AG04450 (cell line): ENCODE measurements at regions not wholly inside any gene's neighbourhood (a gene's known extent, or its start where the extent isn't known, plus 50 kb on each side); places are given as distances from the start of the nearest gene placed in this dataset.
"Not testable (repeated sequence)": the region's sequence is repeated elsewhere in the genome, so short reads cannot be mapped to it uniquely, and the experiment has no call there.

Source experiments
- CTCF ChIA-PET: fragments of 300-600, 350-600 bp; formaldehyde crosslinking; extraction: SDS; loops from one replicate; lab custom pipeline; 2022; ENCODE audit warnings: antibody characterized with exemption, inconsistent platforms; lab: Charles Lee
- POLR2A ChIA-PET: fragments of 350-600 bp; formaldehyde crosslinking; extraction: SDS; loops from one replicate; lab custom pipeline; 2021; ENCODE audit warnings: antibody characterized with exemption, inconsistent platforms; lab: Yijun Ruan, JAX
- DNase-seq: peaks from one replicate; pipeline ENCODE4 v3.0.0-alpha.2; 2011; ENCODE audit warnings: low read depth, low spot score
- H3K27ac ChIP-seq: one replicate; pipeline ENCODE4 v1.5.1; 2012; ENCODE audit warnings: low read depth, low read length, control low read depth
- H3K27me3 ChIP-seq: one replicate; pipeline ENCODE4 v1.6.0; 2012; ENCODE audit warnings: low read length; ENCODE audit not compliant: control insufficient read depth, insufficient read depth
- H3K4me3 ChIP-seq: 2 replicates; pipeline ENCODE4 v1.5.1; 2011; ENCODE audit warnings: mild to moderate bottlenecking, low read depth, low read length, control low read depth
- H3K9me3 ChIP-seq: 2 replicates; pipeline ENCODE4 v1.5.1; 2012; ENCODE audit warnings: low read length; ENCODE audit not compliant: control insufficient read depth, insufficient read depth
- TF ChIP-seq, protein P1 (sequence below): IDR thresholded peaks from 2 replicates; pipeline ENCODE4 v1.5.1; 2011; ENCODE audit warnings: low read depth, low read length, control low read depth, inconsistent platforms

GRCh38 chr11:13782390-13783075 lies 114.1 kb downstream of the FAR1 start:
- Histone ChIP-seq H3K4me3 (no peak overlapping the region), H3K9me3 (no peaks in the 10 kb centered on the region), H3K27me3 (no peaks in the 10 kb centered on the region), H3K27ac (no peak overlapping the region)
- ChIA-PET CTCF (interaction anchor here (0.6 to 1.4 kb wide), 2 partner anchors 180 to 366 kb away, joined by 3 read pairs; partner anchors contain the start of gene SPON1), POLR2A (no interaction called here)
- TF ChIP-seq, protein P1, sequence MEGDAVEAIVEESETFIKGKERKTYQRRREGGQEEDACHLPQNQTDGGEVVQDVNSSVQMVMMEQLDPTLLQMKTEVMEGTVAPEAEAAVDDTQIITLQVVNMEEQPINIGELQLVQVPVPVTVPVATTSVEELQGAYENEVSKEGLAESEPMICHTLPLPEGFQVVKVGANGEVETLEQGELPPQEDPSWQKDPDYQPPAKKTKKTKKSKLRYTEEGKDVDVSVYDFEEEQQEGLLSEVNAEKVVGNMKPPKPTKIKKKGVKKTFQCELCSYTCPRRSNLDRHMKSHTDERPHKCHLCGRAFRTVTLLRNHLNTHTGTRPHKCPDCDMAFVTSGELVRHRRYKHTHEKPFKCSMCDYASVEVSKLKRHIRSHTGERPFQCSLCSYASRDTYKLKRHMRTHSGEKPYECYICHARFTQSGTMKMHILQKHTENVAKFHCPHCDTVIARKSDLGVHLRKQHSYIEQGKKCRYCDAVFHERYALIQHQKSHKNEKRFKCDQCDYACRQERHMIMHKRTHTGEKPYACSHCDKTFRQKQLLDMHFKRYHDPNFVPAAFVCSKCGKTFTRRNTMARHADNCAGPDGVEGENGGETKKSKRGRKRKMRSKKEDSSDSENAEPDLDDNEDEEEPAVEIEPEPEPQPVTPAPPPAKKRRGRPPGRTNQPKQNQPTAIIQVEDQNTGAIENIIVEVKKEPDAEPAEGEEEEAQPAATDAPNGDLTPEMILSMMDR: no peak
- DNase-seq: no peak

DNA sequence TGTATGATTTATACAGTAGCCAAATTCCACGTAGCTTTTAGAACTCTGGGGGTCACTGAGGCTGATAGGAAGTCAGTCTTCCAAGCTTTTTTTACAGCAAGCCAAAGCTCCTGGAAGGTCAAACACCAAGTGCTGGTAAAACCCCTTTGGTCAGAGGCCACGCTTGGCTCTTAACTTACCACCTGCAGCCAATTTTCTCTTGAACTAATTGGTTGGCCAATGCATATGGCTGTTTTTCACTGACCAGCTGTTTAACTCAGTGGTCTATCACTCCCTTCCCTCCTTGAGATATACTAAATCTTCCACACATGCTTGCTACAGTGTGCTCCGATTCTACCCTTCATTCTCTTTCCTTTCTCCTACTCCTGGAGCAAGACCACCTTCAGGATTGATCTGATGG lies 116.0 kb downstream of the FAR1 start:
- no peak for DNase-seq
- POLR2A ChIA-PET: no interaction called here
- CTCF ChIA-PET: no interaction called here
- Histone ChIP-seq H3K9me3 (no peaks in the 10 kb centered on the region), H3K4me3 (no peak overlapping the region), H3K27ac (no peak overlapping the region), H3K27me3 (no peaks in the 10 kb centered on the region)
- TF ChIP-seq, protein P1: no peak

DNA sequence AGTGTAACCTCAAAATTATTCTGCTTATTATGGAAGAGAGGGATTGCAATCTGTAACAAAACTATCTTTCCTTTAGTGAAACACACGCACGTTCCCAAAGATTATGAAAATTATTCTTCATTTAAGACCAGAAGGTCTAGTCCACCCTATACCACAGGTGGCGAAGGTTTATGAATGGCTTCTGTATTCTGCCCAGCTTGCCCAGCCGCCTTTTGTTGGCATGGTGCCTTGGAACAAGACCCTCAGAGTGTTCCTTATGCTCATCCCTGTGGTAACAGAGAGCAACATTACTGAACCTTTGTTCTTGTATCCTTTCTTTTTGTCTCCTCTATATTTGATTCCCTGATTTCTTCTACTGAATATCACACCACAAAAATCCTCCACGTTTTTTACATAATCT lies 116.4 kb downstream of the FAR1 start:
- ChIA-PET CTCF (no interaction called here), POLR2A (no interaction called here)
- Histone ChIP-seq H3K4me3 (no peak overlapping the region), H3K9me3 (no peaks in the 10 kb centered on the region), H3K27me3 (no peaks in the 10 kb centered on the region), H3K27ac (no peak overlapping the region)
- TF ChIP-seq, protein P1: no peak
- DNase-seq: no peak

GRCh38 chr11:13786688-13787087 lies 118.2 kb downstream of the FAR1 start:
- Histone ChIP-seq H3K4me3 (no peak overlapping the region), H3K27ac (no peak overlapping the region), H3K27me3 (no peaks in the 10 kb centered on the region), H3K9me3 (no peaks in the 10 kb centered on the region)
- TF ChIP-seq, protein P1: no peak
- POLR2A ChIA-PET: no interaction called here
- CTCF ChIA-PET: no interaction called here
- DNase-seq: no peak

- H3K27me3 ChIP-seq, DNase-seq, POLR2A ChIA-PET, H3K9me3 ChIP-seq, H3K27ac ChIP-seq, CTCF ChIA-PET, H3K4me3 ChIP-seq: not testable (repeated sequence)
Measured at GRCh38 chr11:13797616-13798015, 129.1 kb downstream of the FAR1 start.
